ENCODE measurements at regions not wholly inside any gene's neighbourhood (a gene's known extent, or its start where the extent isn't known, plus 50 kb on each side); places are given as distances from the start of the nearest gene placed in this dataset.

DNA sequence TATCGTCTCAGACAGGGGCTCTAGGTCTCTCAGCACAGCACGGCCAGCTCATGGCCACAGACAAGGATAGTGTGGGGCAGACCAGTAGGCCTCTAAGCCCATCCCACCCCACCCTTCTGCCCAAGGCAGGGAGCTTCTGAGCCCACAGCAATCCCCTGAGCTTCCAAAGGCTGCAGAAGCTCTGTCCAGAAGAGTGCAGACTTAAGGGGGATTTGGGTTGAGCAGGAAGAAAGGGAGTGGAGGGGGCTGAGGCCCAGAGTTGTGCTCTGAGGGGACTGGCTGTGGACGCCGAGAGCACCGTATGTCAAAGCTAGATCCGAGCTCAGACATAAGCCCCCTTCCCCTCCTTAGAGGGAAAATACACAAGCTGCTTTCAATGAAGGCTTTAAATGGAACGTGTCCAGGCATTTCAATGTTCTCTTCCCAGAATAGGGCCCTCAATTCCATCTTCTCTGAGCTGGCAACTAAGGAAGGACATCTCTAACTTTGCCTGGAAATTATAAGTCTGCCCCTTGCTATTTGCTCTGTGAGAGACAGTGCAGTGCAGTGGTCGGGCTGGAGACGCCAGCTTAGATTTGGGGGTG, 116.4 kb upstream of the RPL38 start:
- Histone ChIP-seq H3K27me3 (peaks cover 0 to 38% (median 4%) of the 10 kb centered on the region in 9 donors), H3K4me1 (no peaks in the 10 kb centered on the region), H3K9me3 (peaks cover 0 to 19% (median 4%) of the 10 kb centered on the region in 12 donors), H3K27ac (no peak overlapping the region), H3K36me3 (no peaks in the 10 kb centered on the region), H3K4me3 (no peak overlapping the region)
- ATAC-seq (no peak), DNase-seq (no peak)
- intact Hi-C loops (cut with DNase I) = no loop called here
- 65 to 77% (median 69%) methylated on average over 9 of the region's 9 CpGs for WGBS, 4 donors
- no peak for TF ChIP-seq POLR2A (IDR thresholded peaks at IDR 0.05)
- TF ChIP-seq, protein P1, sequence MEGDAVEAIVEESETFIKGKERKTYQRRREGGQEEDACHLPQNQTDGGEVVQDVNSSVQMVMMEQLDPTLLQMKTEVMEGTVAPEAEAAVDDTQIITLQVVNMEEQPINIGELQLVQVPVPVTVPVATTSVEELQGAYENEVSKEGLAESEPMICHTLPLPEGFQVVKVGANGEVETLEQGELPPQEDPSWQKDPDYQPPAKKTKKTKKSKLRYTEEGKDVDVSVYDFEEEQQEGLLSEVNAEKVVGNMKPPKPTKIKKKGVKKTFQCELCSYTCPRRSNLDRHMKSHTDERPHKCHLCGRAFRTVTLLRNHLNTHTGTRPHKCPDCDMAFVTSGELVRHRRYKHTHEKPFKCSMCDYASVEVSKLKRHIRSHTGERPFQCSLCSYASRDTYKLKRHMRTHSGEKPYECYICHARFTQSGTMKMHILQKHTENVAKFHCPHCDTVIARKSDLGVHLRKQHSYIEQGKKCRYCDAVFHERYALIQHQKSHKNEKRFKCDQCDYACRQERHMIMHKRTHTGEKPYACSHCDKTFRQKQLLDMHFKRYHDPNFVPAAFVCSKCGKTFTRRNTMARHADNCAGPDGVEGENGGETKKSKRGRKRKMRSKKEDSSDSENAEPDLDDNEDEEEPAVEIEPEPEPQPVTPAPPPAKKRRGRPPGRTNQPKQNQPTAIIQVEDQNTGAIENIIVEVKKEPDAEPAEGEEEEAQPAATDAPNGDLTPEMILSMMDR (IDR thresholded peaks at IDR 0.05) = no peak

DNA sequence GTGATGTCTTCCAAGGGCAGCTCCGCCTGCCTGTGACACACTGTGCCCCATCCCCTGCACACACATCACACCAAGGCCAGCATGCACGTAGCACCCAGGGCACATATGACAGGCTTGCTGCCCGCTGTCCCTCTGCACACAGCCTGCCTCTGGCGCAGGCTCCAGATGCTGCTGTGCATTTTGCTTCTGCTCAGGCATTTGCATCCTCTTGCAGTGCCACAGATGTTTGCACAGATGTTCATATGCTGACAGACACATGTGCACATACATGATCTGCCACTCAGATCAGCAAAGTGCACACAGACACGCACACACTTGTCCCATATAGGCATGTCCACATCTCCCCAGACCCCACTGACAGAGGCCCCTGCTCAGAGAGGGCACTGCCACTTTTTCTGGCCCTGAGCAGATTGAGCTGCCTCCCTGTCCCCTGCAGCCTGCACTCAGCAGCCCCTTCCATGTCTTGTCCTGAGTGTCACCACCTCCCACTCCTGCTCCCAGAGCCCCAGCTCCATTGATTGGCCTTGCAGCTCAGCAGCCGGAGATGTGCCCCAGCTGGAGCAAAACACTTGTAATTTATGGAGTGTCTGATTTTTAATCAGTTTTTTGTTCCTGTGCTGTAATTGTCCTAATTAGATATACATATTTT, 115.1 kb upstream of the RPL38 start:
- Histone ChIP-seq H3K36me3 (no peaks in the 10 kb centered on the region), H3K4me3 (no peak overlapping the region), H3K27ac (no peak overlapping the region), H3K27me3 (peaks cover 0 to 26% (median 0%) of the 10 kb centered on the region in 9 donors), H3K4me1 (no peaks in the 10 kb centered on the region), H3K9me3 (peaks cover 0 to 25% (median 4%) of the 10 kb centered on the region in 12 donors)
- ATAC-seq (no peak), DNase-seq (no peak)
- intact Hi-C loops (cut with DNase I) = no loop called here
- WGBS, 4 donors = 74 to 82% (median 81%) methylated on average over 5 to 6 of the region's 6 CpGs
- no peak for TF ChIP-seq POLR2A (IDR thresholded peaks at IDR 0.05)
- TF ChIP-seq, protein P1 (IDR thresholded peaks at IDR 0.05) = no peak

DNA sequence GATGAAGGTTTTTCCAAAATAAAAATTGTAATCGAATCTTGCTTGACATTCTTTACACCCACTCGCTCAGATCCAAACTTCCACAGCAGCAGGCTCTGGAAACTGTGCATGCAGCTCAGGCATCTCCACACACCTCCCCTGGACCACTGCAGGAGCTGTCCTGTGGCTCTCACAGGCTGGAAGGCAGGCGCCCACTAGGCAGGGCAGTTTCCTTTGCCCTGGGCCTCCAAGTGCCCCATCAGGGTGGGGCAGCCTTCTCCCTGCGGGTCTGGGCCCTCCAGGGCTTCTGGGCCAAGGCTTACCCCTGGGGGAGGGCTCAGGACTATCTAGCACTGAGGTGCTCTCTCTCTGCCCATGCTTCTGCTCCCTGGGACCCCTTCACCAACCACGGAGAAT, 114.5 kb upstream of the RPL38 start:
- WGBS, 4 donors = 66 to 79% (median 74%) methylated on average over 4 to 5 of the region's 5 CpGs
- Histone ChIP-seq H3K36me3 (no peaks in the 10 kb centered on the region), H3K27me3 (peaks cover 0 to 26% (median 0%) of the 10 kb centered on the region in 9 donors), H3K4me1 (no peaks in the 10 kb centered on the region), H3K9me3 (peaks cover 0 to 27% (median 4%) of the 10 kb centered on the region in 12 donors), H3K4me3 (no peak overlapping the region), H3K27ac (no peak overlapping the region)
- TF ChIP-seq POLR2A (IDR thresholded peaks at IDR 0.05) = no peak
- TF ChIP-seq, protein P1 (IDR thresholded peaks at IDR 0.05) = no peak
- DNase-seq = no peak
- intact Hi-C loops (cut with DNase I) = no loop called here
- no peak for ATAC-seq

DNA sequence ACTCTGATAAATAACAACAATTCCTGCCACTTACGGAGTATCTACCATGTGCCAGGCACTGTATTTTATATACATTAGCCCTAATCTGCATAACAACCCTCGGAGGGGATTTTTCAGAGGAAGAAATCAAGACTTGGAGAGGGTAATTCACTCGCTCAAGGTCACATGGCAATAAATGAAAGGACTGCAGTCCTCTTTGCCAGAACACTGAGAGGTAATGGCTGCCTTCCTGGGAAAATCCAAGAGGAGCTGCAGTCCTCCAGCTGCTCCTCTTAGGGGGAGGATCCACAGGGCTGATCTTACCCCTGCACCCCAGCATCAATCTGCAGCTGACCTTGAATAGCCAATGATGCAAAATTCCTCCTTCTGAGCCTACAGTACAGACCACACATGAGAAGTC, 114.1 kb upstream of the RPL38 start:
- Histone ChIP-seq H3K9me3 (peaks cover 0 to 27% (median 4%) of the 10 kb centered on the region in 12 donors), H3K27me3 (peaks cover 0 to 26% (median 0%) of the 10 kb centered on the region in 9 donors), H3K27ac (no peak overlapping the region), H3K36me3 (no peaks in the 10 kb centered on the region), H3K4me1 (no peaks in the 10 kb centered on the region), H3K4me3 (no peak overlapping the region)
- intact Hi-C loops (cut with DNase I) = no loop called here
- TF ChIP-seq, protein P1 (IDR thresholded peaks at IDR 0.05) = no peak
- no peak for TF ChIP-seq POLR2A (IDR thresholded peaks at IDR 0.05)
- DNase-seq (no peak), ATAC-seq (no peak)
- 62 to 71% (median 69%) methylated on average over 3 of the region's 3 CpGs for WGBS, 4 donors
